Inflammatory macrophage treated with lipopolysaccharide for 1 hour (primary cell): ENCODE measurements at regions not wholly inside any gene's neighbourhood (a gene's known extent, or its start where the extent isn't known, plus 50 kb on each side); places are given as distances from the start of the nearest gene placed in this dataset.
A peak's percentile ranks its signal among the peaks of the same experiment; 100 is the strongest.

Experiments
- DNase-seq, 2 donors: peaks; one replicate each; pipeline ENCODE4 v3.0.0-alpha.2; 2020 to 2022

DNA sequence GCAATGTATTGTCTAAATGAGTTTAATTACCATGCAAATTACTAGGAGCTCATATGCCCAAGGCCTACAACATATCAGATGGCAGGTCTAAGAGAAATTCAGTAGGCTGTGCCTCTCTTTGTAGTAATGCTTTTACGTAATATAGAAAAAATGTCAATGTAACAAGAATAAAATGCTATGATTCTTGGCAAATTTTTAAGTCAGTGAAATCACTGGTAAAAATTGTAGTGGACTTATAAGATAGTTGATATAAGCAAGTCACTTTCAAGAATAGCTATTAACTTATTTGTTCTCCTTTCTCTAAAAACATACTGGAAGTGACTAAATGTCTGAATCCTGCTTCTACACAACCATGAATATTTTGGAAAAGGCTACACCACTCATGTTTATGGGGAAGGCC lies 707.8 kb downstream of the TUSC7 start:
- DNase-seq, result no peak

GRCh38 chr3:117427081-117427480 lies 717.5 kb downstream of the TUSC7 start:
- DNase-seq, result no peak

DNA sequence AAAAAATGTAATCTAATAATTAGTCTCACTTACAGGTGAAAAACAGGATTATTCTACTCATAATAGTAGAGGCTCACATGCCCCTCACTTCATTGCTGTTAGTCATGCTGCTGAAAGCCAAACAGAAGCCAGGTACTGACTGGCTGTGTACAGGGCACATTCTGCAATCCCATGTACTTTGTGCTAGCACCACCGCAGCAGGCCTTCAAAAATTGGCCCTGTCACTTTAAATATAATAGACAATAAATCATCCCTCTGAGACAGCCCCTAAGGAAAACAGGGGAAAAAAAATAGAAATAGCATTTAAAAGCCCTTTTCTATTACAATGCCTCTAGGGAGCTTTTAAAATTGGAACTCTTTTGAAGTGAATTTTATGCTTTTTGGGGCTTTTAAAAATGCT lies 723.8 kb downstream of the TUSC7 start:
- DNase-seq, result no peak

GRCh38 chr3:117434661-117435412 lies 725.3 kb downstream of the TUSC7 start:
- DNase-seq, result no peak

DNA sequence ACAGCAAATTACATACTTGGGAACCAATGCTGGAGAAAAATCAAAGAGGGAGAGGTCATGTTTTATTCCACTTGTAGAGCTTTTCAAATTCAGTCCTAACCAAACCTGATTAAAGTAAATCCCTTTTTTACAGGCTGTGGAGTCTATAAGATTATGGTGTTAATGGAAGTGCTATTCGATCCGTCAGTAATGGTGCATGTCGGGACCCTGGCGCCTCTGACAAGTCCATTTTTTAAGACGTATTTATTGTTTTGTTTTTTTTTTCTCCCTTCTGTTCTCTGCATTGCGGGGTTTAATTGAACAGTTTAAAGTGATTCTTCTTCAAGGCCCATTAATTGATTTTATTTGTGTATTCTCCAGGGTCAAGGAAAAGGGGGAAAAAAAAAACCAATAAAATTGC lies 725.9 kb downstream of the TUSC7 start:
- no peak for DNase-seq

DNA sequence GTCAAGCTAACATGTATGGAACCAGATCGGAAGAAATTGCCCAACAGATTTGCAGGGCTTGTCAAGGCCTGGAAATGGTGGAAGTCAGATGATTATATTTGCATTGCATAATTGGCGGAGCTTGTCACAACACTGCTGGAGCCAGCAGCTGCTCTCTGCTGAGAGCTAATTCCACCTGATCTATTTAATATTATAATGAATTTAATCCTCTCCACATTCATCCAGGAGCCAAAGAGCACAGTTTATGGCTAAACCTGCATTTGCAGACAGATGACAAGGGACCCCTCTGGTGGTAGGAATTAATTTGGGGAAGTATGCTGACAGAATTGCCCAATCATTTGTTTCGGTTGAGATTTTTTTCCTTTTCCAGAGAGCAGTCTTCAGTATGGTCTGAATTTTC lies 730.2 kb downstream of the TUSC7 start:
- DNase-seq, result peak; percentile 63 to 64

DNA sequence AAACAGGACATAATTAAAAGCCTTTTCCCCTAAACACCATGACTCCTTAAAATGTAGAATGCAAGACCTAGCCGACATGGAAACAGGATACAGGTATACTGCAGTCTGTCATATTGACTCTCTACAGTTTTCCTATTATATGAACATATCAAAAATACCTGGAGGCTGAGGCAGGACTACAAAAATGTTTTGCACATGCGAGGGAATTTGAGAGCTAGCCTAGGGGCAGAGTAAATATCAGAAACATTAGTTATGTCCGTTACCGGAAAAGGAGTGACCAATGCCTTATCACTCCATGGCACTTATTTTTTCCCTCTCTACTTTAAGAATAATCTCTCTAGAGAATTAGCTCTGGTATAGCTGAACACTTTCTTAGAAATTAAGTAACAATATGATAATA lies 732.3 kb downstream of the TUSC7 start:
- DNase-seq, result no peak

- no peak for DNase-seq
Measured at GRCh38 chr3:117442566-117442965, 733.0 kb downstream of the TUSC7 start.

DNA sequence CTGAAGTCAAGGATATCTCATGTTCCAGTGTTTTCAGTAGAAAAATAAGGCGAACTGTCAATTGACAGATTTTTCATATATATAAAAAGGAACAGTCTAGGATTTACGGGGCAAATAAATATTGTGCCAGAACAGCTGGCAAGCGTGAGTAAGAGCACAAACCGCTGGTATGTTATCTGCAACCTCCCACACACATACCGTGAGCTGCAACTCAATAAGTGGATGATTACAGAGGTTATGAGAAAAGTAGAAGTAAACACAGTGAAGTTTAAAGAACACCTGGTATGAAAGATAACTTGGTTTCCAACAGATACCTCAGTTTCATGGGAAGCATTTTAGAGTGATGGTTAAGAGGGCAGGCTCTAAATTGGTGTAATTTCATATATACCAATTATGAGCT lies 733.4 kb downstream of the TUSC7 start:
- no peak for DNase-seq

- no peak for DNase-seq
Measured at GRCh38 chr3:117444175-117444574, 734.6 kb downstream of the TUSC7 start.

DNA sequence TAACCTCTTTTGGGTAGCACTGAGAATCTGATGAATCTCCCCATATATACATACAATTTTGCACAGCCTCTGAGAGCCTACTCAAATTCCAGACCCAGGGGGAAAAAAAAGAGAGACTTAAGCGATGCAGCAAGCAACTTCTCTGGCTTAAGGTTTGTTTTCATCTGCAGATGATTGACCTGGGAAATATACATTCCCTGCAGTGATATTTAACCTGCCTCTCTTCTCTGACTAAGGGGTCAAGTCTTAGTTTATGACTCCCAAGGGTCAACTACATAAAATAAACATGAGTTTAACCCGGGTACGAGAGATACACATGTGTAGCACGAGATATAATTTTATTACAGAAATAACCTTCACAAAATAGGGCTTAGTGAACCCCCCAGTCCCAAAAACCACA lies 737.8 kb downstream of the TUSC7 start:
- DNase-seq, result no peak

DNA sequence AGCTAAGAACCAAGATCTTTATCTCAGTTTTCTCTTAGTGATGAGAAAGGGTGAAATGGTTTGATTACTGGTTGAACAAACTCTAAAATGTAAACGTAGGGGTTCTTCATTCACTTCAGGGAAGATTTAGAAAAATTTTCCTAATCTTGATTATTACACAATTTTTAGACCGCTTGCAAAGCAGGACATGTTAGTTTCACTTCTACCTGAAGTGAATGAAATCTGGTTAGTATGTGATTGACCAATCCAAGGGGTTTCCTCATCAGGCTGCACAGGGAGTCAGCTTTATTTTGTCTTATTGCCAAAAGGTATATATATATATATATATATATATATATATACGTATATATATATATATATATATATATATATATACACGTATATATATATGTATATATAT lies 740.4 kb downstream of the TUSC7 start:
- DNase-seq, result peak; percentile 23 to 29

DNA sequence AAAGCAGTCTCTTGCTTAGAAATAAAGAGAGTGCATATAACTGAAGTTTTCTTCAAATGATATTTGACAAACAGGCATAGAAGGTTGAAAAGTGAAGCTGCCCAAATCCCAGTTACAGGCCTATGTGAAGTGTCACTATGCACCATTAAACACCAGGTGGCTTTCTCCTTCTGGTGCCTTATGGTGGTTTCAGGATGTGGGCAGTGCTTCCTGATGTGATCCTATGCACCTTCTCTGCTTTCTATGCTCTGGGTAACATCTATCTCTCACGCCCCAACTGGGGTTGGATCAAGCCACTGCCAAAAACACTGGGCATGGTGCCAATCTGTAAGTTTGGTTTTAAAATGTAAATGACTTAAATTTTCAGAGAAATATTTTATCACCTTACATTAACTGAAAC lies 744.7 kb downstream of the TUSC7 start:
- DNase-seq, result no peak

GRCh38 chr3:117454908-117455307 lies 745.3 kb downstream of the TUSC7 start:
- DNase-seq, result peak; percentile 19 to 67

GRCh38 chr3:117455782-117456181 lies 746.2 kb downstream of the TUSC7 start:
- DNase-seq, result no peak

DNA sequence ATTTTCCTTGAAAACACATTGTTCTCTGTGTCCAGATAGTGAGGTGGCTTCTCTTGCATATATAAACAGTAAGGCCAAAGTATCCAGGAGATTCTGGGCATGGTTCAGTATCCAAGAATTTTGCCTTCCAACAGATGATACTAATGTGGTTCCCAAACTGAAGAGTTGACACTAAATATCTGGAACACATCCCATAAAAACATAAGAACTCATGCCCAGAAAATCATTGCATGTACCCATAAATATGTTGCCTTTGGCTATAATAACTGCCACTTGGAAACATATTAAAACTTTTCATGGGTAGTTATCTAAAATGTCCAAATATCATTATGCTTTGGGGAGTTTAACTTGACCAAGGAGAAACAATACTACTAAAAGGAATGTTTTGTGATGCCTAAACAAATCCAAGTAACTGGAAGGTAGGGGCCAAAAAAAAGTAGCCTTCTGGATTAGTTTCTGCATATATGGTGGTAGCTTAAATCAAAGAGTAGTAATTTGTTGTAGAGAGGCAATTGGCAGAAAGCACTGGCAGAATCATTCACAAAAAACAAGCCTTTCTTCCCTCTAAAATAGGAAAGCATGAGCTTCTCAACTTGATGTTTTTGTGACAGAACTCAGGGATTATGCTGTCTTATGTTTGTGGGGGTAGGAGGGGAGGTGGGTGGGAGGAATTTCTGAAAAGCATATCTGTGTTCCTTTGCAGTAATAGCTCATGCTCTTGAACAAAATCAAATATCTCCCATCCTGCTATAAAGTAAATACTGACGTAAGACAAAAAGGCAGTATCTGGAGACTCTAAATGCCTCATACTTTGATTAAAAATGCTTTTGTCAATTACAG lies 753.9 kb downstream of the TUSC7 start:
- DNase-seq, result no peak

GRCh38 chr3:117471831-117472230 lies 762.3 kb downstream of the TUSC7 start:
- DNase-seq, result peak; percentile 28 to 47

GRCh38 chr3:117473981-117474538 lies 764.5 kb downstream of the TUSC7 start:
- DNase-seq, result no peak

DNA sequence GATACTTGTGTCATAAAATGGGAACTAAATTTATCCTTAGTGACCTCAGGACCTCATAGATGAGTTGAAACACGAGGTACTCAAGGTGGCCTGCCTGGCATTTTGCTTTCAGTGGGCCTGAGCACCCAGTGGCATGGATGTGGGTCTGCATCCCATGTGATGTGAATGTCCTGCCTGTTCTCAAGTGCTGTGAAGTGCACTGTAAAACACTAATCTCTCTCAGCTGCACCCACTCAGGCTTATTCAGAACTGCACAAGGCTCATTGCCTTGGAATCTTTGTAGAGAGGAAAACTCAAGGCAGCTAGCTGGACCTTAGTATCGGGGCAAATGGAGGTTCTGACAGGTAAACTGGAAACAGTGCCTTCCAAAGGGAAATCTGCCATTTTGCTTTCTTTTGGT lies 767.0 kb downstream of the TUSC7 start:
- no peak for DNase-seq

DNA sequence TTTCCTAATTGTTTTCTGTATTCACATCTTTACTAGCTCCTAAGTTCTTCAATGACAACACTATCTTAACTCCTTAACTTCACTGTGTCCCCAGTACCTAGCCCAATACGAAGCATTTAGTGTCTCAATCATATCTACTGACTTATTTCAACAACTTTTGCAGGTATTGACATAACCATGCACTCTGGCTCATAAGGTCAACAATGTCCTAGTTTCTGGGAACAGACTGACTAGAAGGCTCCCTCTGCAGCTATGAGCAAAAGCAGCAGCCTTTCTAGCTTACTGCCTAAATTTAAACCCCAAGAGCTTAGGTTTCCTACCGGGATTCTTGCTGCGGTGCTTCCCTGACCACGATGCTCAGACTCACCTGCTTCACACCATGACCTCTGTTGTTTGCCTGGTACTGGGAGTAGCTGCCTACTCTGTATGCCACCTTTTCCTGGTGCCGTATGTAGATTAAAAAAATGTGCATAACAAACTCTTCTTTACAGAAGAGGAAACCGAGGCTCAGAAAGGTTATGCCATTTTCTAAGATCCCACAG lies 767.7 kb downstream of the TUSC7 start:
- DNase-seq, result no peak

DNA sequence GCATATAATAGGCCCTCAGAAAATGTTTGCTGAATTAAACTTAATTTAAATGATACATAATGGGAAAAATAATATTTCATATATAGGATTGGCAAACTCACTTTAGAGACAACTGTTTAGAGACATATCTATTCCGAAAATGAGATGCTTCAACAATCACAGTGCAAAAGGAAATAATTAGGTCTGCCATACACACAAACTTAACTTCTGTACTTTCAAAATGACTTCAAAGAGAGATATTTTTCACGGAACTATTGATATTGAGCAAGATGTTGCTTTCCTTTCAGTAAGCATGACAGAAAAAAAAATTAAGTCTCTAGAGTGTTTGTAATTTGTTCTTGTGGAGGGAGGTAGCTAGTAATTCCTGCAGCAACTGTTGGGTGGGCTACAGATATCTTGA lies 769.5 kb downstream of the TUSC7 start:
- no peak for DNase-seq

DNA sequence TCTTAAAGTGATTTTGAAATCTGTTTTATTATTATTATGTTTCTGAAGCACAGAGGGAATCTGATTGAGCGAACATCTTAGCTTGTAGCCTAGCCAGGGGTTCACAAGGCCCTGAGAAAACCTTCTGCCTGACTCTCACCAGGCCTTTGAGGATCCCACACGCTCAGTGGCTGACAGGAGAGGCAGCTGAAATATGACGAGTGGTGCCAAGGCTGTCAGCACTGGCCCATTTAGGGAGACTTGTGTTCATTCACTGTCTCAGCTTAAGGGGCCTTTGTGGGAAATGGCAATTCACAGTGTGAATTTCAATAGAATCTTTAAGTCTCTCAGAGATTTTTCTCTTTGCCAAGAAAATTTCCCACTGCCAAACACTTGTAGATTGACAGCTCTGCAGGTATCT lies 770.9 kb downstream of the TUSC7 start:
- no peak for DNase-seq

DNA sequence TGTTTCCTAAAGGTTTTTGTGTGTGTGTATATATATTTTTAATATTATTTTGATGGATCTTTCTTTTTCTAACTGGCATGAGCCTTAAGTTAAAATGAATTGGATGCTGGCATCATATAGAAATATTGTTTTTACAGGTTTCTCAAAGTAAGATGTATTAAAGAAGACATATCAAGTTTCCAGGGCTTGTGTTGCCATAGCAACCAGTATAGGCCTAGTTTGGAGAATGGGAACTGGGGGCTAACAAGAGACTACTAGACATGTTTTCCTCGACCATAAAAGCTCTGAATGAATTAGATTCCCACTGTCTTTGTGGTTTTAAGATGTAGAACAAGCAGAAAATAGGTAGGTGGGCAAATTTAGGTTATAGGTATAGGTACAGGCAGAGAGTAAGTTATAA lies 771.4 kb downstream of the TUSC7 start:
- no peak for DNase-seq

DNA sequence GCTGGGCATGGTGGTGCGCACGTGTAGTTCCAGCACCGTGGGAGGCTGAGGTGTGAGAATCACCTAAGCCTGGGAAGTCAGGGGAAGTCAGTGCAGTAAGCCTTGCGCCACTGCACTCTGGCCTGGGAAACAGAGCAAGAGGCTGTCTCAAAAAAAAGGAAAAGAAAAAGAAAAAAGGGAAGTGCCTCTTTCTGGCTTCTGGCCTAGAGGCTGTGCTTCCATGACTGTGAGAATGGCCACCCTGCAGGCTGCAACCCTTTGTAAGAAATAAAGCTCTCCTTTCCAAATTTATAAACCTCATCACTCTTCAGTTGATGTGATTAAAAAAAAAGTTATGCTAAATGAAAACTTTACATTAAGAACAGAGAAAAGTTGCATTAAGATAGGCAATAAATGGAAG lies 774.3 kb downstream of the TUSC7 start:
- no peak for DNase-seq
